ENCODE measurements at regions not wholly inside any gene's neighbourhood (a gene's known extent, or its start where the extent isn't known, plus 50 kb on each side); places are given as distances from the start of the nearest gene placed in this dataset.

GRCh38 chr19:28834996-28835395 lies 378.0 kb downstream of the UQCRFS1 start:
- Mint-ChIP-seq H3K4me3 (no peak overlapping the region), H3K9me3 (peaks cover 0 to 8% (median 0%) of the 10 kb centered on the region in 3 donors), H3K4me1 (no peaks in the 10 kb centered on the region), H3K36me3 (no peaks in the 10 kb centered on the region), H3K27ac (no peak overlapping the region), H3K27me3 (peaks cover 4 to 9% of the 10 kb centered on the region in 2 donors)
- no peaks in the 10 kb centered on the region for H3K36me3 ChIP-seq (ENCODE audit: control insufficient read depth in 2 of 2, extremely low read depth in 1 of 2, insufficient read depth in 1 of 2, low read length in 1 of 2)
- CTCF ChIA-PET = interaction anchor here in 1 of 2 donors (0.6 kb wide), 1 partner anchor 429 kb away, joined by 4 read pairs; no protein-coding TSS in a partner anchor
- H3K4me3 ChIP-seq (ENCODE audit: control insufficient read depth in 1 of 2, extremely low read depth in 1 of 2, low read length in 1 of 2) = no peak overlapping the region
- no peak overlapping the region for H3K27ac ChIP-seq (ENCODE audit: low read length)
- 58% methylated on average over 3 of the region's 3 CpGs for WGBS (ENCODE audit: insufficient coverage)
- no peaks in the 10 kb centered on the region for H3K4me1 ChIP-seq (ENCODE audit: control insufficient read depth in 1 of 2, extremely low read depth in 1 of 2, insufficient read depth in 2 of 2, low read length in 2 of 2)
- ATAC-seq (replicated peaks in 1 of 4) (no peak), DNase-seq (no peak)
- no peaks in the 10 kb centered on the region for H3K9me3 ChIP-seq
- POLR2A ChIA-PET = no interaction called here
- H3K27me3 ChIP-seq (replicated peaks in 1 of 2; ENCODE audit: control insufficient read depth in 2 of 2, extremely low read depth in 1 of 2, insufficient read depth in 2 of 2, low read length in 1 of 2) = peaks cover 0 to 18% of the 10 kb centered on the region in 2 experiments

GRCh38 chr19:28831462-28831861 lies 381.5 kb downstream of the UQCRFS1 start:
- Histone ChIP-seq H3K36me3 (ENCODE audit: control insufficient read depth in 2 of 2, extremely low read depth in 1 of 2, insufficient read depth in 1 of 2, low read length in 1 of 2) (no peaks in the 10 kb centered on the region), H3K27me3 (replicated peaks in 1 of 2; ENCODE audit: control insufficient read depth in 2 of 2, extremely low read depth in 1 of 2, insufficient read depth in 2 of 2, low read length in 1 of 2) (peaks cover 0 to 20% of the 10 kb centered on the region in 2 experiments), H3K27ac (ENCODE audit: low read length) (no peak overlapping the region), H3K4me3 (ENCODE audit: control insufficient read depth in 1 of 2, extremely low read depth in 1 of 2, low read length in 1 of 2) (no peak overlapping the region), H3K9me3 (no peaks in the 10 kb centered on the region), H3K4me1 (ENCODE audit: control insufficient read depth in 1 of 2, extremely low read depth in 1 of 2, insufficient read depth in 2 of 2, low read length in 2 of 2) (no peaks in the 10 kb centered on the region)
- peaks cover 0 to 8% (median 0%) of the 10 kb centered on the region in 3 donors for H3K9me3 Mint-ChIP-seq
- ATAC-seq (replicated peaks in 1 of 4) (no peak), DNase-seq (no peak)
- H3K36me3 Mint-ChIP-seq = no peaks in the 10 kb centered on the region
- no peak overlapping the region for H3K4me3 Mint-ChIP-seq
- H3K4me1 Mint-ChIP-seq = no peaks in the 10 kb centered on the region
- 60% methylated on average over 2 of the region's 5 CpGs for WGBS (ENCODE audit: insufficient coverage)
- ChIA-PET CTCF (no interaction called here), POLR2A (no interaction called here)
- H3K27me3 Mint-ChIP-seq = peaks cover 4 to 9% of the 10 kb centered on the region in 2 donors
- H3K27ac Mint-ChIP-seq = no peak overlapping the region

- no peak for DNase-seq
- ATAC-seq (replicated peaks in 1 of 4) = no peak
- no peak overlapping the region for H3K4me3 ChIP-seq (ENCODE audit: control insufficient read depth in 1 of 2, extremely low read depth in 1 of 2, low read length in 1 of 2)
- Mint-ChIP-seq H3K9me3 (peaks cover 0 to 5% (median 0%) of the 10 kb centered on the region in 3 donors), H3K27me3 (peaks cover 1 to 4% of the 10 kb centered on the region in 2 donors), H3K4me3 (no peak overlapping the region), H3K36me3 (no peaks in the 10 kb centered on the region), H3K4me1 (no peaks in the 10 kb centered on the region), H3K27ac (no peak overlapping the region)
- H3K27me3 ChIP-seq (replicated peaks in 1 of 2; ENCODE audit: control insufficient read depth in 2 of 2, extremely low read depth in 1 of 2, insufficient read depth in 2 of 2, low read length in 1 of 2) = peaks cover 0 to 15% of the 10 kb centered on the region in 2 experiments
- no peaks in the 10 kb centered on the region for H3K36me3 ChIP-seq (ENCODE audit: control insufficient read depth in 2 of 2, extremely low read depth in 1 of 2, insufficient read depth in 1 of 2, low read length in 1 of 2)
- H3K4me1 ChIP-seq (ENCODE audit: control insufficient read depth in 1 of 2, extremely low read depth in 1 of 2, insufficient read depth in 2 of 2, low read length in 2 of 2) = no peaks in the 10 kb centered on the region
- ChIA-PET POLR2A (no interaction called here), CTCF (no interaction called here)
- H3K27ac ChIP-seq (ENCODE audit: low read length) = no peak overlapping the region
- H3K9me3 ChIP-seq = no peaks in the 10 kb centered on the region
- 52% methylated on average over 4 of the region's 4 CpGs for WGBS (ENCODE audit: insufficient coverage)
Measured at GRCh38 chr19:28829762-28830161, 383.2 kb downstream of the UQCRFS1 start.

- Histone ChIP-seq H3K4me3 (ENCODE audit: control insufficient read depth in 1 of 2, extremely low read depth in 1 of 2, low read length in 1 of 2) (no peak overlapping the region), H3K36me3 (ENCODE audit: control insufficient read depth in 2 of 2, extremely low read depth in 1 of 2, insufficient read depth in 1 of 2, low read length in 1 of 2) (no peaks in the 10 kb centered on the region), H3K27me3 (replicated peaks in 1 of 2; ENCODE audit: control insufficient read depth in 2 of 2, extremely low read depth in 1 of 2, insufficient read depth in 2 of 2, low read length in 1 of 2) (peaks cover 0 to 15% of the 10 kb centered on the region in 2 experiments), H3K4me1 (ENCODE audit: control insufficient read depth in 1 of 2, extremely low read depth in 1 of 2, insufficient read depth in 2 of 2, low read length in 2 of 2) (no peaks in the 10 kb centered on the region), H3K9me3 (no peaks in the 10 kb centered on the region), H3K27ac (ENCODE audit: low read length) (no peak overlapping the region)
- DNase-seq (no peak), ATAC-seq (replicated peaks in 1 of 4) (no peak)
- Mint-ChIP-seq H3K4me1 (no peaks in the 10 kb centered on the region), H3K9me3 (peaks cover 0 to 4% (median 0%) of the 10 kb centered on the region in 3 donors), H3K4me3 (no peak overlapping the region), H3K27me3 (peaks cover 0 to 4% of the 10 kb centered on the region in 2 donors), H3K36me3 (no peaks in the 10 kb centered on the region), H3K27ac (no peak overlapping the region)
- CTCF ChIA-PET = no interaction called here
- WGBS (ENCODE audit: insufficient coverage) = no CpG with 5 or more reads among the region's 1 CpG
- POLR2A ChIA-PET = no interaction called here
Measured at GRCh38 chr19:28829359-28829758, 383.6 kb downstream of the UQCRFS1 start.

GRCh38 chr19:28828276-28828870 lies 384.6 kb downstream of the UQCRFS1 start:
- H3K36me3 ChIP-seq (ENCODE audit: control insufficient read depth in 2 of 2, extremely low read depth in 1 of 2, insufficient read depth in 1 of 2, low read length in 1 of 2) = no peaks in the 10 kb centered on the region
- Mint-ChIP-seq H3K27ac (no peak overlapping the region), H3K9me3 (peaks cover 0 to 4% (median 2%) of the 10 kb centered on the region in 3 donors), H3K4me1 (no peaks in the 10 kb centered on the region), H3K4me3 (no peak overlapping the region), H3K36me3 (no peaks in the 10 kb centered on the region), H3K27me3 (peaks cover 0 to 7% of the 10 kb centered on the region in 2 donors)
- peaks cover 0 to 12% of the 10 kb centered on the region in 2 experiments for H3K27me3 ChIP-seq (replicated peaks in 1 of 2; ENCODE audit: control insufficient read depth in 2 of 2, extremely low read depth in 1 of 2, insufficient read depth in 2 of 2, low read length in 1 of 2)
- ATAC-seq (replicated peaks in 1 of 4) = no peak
- no peaks in the 10 kb centered on the region for H3K9me3 ChIP-seq
- WGBS (ENCODE audit: insufficient coverage) = 72% methylated on average over 7 of the region's 10 CpGs
- CTCF ChIA-PET = no interaction called here
- no peak for DNase-seq
- POLR2A ChIA-PET = no interaction called here
- H3K4me1 ChIP-seq (ENCODE audit: control insufficient read depth in 1 of 2, extremely low read depth in 1 of 2, insufficient read depth in 2 of 2, low read length in 2 of 2) = no peaks in the 10 kb centered on the region
- no peak overlapping the region for H3K27ac ChIP-seq (ENCODE audit: low read length)
- no peak overlapping the region for H3K4me3 ChIP-seq (ENCODE audit: control insufficient read depth in 1 of 2, extremely low read depth in 1 of 2, low read length in 1 of 2)

- Mint-ChIP-seq H3K4me3 (no peak overlapping the region), H3K36me3 (no peaks in the 10 kb centered on the region), H3K27ac (no peak overlapping the region), H3K4me1 (no peaks in the 10 kb centered on the region), H3K9me3 (peaks cover 0 to 4% (median 2%) of the 10 kb centered on the region in 3 donors), H3K27me3 (peaks cover 0 to 7% of the 10 kb centered on the region in 2 donors)
- no peak for ATAC-seq (replicated peaks in 1 of 4)
- no peaks in the 10 kb centered on the region for H3K9me3 ChIP-seq
- H3K4me1 ChIP-seq (ENCODE audit: control insufficient read depth in 1 of 2, extremely low read depth in 1 of 2, insufficient read depth in 2 of 2, low read length in 2 of 2) = no peaks in the 10 kb centered on the region
- 84% methylated on average over 4 of the region's 8 CpGs for WGBS (ENCODE audit: insufficient coverage)
- peaks cover 0 to 6% of the 10 kb centered on the region in 2 experiments for H3K27me3 ChIP-seq (replicated peaks in 1 of 2; ENCODE audit: control insufficient read depth in 2 of 2, extremely low read depth in 1 of 2, insufficient read depth in 2 of 2, low read length in 1 of 2)
- H3K36me3 ChIP-seq (ENCODE audit: control insufficient read depth in 2 of 2, extremely low read depth in 1 of 2, insufficient read depth in 1 of 2, low read length in 1 of 2) = no peaks in the 10 kb centered on the region
- ChIA-PET CTCF (no interaction called here), POLR2A (no interaction called here)
- no peak overlapping the region for H3K27ac ChIP-seq (ENCODE audit: low read length)
- H3K4me3 ChIP-seq (ENCODE audit: control insufficient read depth in 1 of 2, extremely low read depth in 1 of 2, low read length in 1 of 2) = no peak overlapping the region
- no peak for DNase-seq
Measured at GRCh38 chr19:28827382-28827781, 385.6 kb downstream of the UQCRFS1 start.
